GM12878 (cell line): ENCODE measurements at regions not wholly inside any gene's neighbourhood (a gene's known extent, or its start where the extent isn't known, plus 50 kb on each side); places are given as distances from the start of the nearest gene placed in this dataset.
A peak's percentile ranks its signal among the peaks of the same experiment; 100 is the strongest.

ENCODE experiments used
- CREB1 ChIP-seq: IDR thresholded peaks from 2 replicates; pipeline ENCODE4 v1.6.1; 2012; ENCODE audit warnings: low read depth, mild to moderate bottlenecking, inconsistent platforms
- EED ChIP-seq: sonication (generic); IDR thresholded peaks from 2 replicates; pipeline ENCODE4 v1.6.1; 2016; ENCODE audit warnings: antibody characterized with exemption, low read depth
- EGR1 ChIP-seq, 2 experiments: IDR thresholded peaks; 1 replicate in 1 of 2; 2 replicates in 1 of 2; pipeline ENCODE4 v1.6.1; 2011 to 2012; ENCODE audit warnings: low read depth in 2 of 2, low read length in 2 of 2, borderline replicate concordance in 1 of 2, mild to moderate bottlenecking in 1 of 2, moderate library complexity in 1 of 2
- POLR2A ChIP-seq: IDR thresholded peaks from 2 replicates; pipeline ENCODE4 v1.6.1; 2011; ENCODE audit warnings: low read depth, mild to moderate bottlenecking, low read length
- POLR2AphosphoS5 ChIP-seq: IDR thresholded peaks from 2 replicates; pipeline ENCODE4 v1.6.1; 2011; ENCODE audit warnings: mild to moderate bottlenecking, low read length, inconsistent platforms
- RELA ChIP-seq: fragments of 450-650 bp; IDR thresholded peaks from 2 replicates; pipeline ENCODE4 v1.8.0; 2014; ENCODE audit warnings: borderline replicate concordance; ENCODE audit not compliant: partially characterized antibody
- YBX1 ChIP-seq: fragments of 450-650 bp; IDR thresholded peaks from 2 replicates; pipeline ENCODE4 v1.6.1; 2016; ENCODE audit warnings: antibody characterized with exemption
- ZNF274 ChIP-seq: IDR thresholded peaks from one replicate; pipeline ENCODE4 v1.8.0; 2011; ENCODE audit not compliant: insufficient read length, insufficient read depth
- TF ChIP-seq, protein P1 (sequence below), 3 experiments: IDR thresholded peaks in 2 of 3; conservative IDR thresholded peaks in 1 of 3; 2 replicates each; pipeline ENCODE4 v1.5.1; 2011; ENCODE audit warnings: low read depth in 3 of 3, low read length in 3 of 3, mild to moderate bottlenecking in 3 of 3, control low read depth in 2 of 3, moderate library complexity in 2 of 3, inconsistent platforms in 1 of 3, mixed read lengths in 1 of 3; ENCODE audit not compliant: control insufficient read depth in 2 of 3, insufficient read depth in 1 of 3; ENCODE audit errors: extremely low read depth in 1 of 3
- TF ChIP-seq, protein P2 (sequence below): fragments of 450-650 bp; IDR thresholded peaks from 2 replicates; pipeline ENCODE4 v1.6.1; 2017; ENCODE audit warnings: antibody characterized with exemption, mild to moderate bottlenecking, moderate library complexity
- TF ChIP-seq, protein P3 (sequence below): IDR thresholded peaks from 2 replicates; pipeline ENCODE4 v1.6.1; 2011; ENCODE audit warnings: mild to moderate bottlenecking, low read depth, low read length, moderate library complexity; ENCODE audit not compliant: insufficient replicate concordance

DNA sequence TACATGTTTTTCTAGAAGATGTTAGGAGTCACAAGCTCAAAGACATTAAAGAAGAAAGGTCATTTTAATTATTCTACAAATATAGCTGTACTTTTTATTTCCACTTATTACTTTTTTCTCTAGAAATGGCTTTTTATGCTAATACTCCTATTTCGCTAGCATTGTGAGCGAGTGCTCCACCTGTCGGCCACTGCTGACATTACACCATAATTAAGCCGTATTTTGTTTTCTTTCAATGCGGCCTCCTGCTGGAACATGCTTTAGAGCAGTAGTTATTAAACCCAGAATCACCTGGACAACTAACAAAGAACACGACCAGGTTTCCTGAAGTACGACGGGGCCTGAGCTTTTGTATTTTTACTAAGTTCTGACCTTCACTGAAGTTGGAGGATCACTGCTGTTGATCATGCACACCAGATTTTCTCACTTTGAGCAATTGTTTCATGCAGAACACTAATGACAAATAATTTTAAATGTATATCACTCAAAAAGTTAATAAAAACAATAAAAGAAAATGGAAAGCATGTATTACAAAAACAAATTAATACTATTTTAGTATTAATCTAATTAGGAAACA, 74.1 kb upstream of the PAK5 start:
- TF ChIP-seq EGR1 (IDR thresholded peaks at IDR 0.05; ENCODE audit: borderline replicate concordance in 1 of 2, low read depth in 2 of 2, low read length in 2 of 2): no peak
- no peak for TF ChIP-seq POLR2A
- TF ChIP-seq, protein P1, sequence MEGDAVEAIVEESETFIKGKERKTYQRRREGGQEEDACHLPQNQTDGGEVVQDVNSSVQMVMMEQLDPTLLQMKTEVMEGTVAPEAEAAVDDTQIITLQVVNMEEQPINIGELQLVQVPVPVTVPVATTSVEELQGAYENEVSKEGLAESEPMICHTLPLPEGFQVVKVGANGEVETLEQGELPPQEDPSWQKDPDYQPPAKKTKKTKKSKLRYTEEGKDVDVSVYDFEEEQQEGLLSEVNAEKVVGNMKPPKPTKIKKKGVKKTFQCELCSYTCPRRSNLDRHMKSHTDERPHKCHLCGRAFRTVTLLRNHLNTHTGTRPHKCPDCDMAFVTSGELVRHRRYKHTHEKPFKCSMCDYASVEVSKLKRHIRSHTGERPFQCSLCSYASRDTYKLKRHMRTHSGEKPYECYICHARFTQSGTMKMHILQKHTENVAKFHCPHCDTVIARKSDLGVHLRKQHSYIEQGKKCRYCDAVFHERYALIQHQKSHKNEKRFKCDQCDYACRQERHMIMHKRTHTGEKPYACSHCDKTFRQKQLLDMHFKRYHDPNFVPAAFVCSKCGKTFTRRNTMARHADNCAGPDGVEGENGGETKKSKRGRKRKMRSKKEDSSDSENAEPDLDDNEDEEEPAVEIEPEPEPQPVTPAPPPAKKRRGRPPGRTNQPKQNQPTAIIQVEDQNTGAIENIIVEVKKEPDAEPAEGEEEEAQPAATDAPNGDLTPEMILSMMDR (IDR thresholded peaks at IDR 0.05 in 2 of 3, conservative IDR thresholded peaks at IDR 0.05 in 1 of 3; ENCODE audit: control insufficient read depth in 2 of 3, extremely low read depth in 1 of 3, insufficient read depth in 1 of 3, low read depth in 3 of 3, low read length in 3 of 3): peak; percentile 70 to 79 (median 74)
- TF ChIP-seq EED: no peak
- no peak for TF ChIP-seq RELA
- no peak for TF ChIP-seq POLR2AphosphoS5
- no peak for TF ChIP-seq ZNF274
- TF ChIP-seq, protein P2, sequence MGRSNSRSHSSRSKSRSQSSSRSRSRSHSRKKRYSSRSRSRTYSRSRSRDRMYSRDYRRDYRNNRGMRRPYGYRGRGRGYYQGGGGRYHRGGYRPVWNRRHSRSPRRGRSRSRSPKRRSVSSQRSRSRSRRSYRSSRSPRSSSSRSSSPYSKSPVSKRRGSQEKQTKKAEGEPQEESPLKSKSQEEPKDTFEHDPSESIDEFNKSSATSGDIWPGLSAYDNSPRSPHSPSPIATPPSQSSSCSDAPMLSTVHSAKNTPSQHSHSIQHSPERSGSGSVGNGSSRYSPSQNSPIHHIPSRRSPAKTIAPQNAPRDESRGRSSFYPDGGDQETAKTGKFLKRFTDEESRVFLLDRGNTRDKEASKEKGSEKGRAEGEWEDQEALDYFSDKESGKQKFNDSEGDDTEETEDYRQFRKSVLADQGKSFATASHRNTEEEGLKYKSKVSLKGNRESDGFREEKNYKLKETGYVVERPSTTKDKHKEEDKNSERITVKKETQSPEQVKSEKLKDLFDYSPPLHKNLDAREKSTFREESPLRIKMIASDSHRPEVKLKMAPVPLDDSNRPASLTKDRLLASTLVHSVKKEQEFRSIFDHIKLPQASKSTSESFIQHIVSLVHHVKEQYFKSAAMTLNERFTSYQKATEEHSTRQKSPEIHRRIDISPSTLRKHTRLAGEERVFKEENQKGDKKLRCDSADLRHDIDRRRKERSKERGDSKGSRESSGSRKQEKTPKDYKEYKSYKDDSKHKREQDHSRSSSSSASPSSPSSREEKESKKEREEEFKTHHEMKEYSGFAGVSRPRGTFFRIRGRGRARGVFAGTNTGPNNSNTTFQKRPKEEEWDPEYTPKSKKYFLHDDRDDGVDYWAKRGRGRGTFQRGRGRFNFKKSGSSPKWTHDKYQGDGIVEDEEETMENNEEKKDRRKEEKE: no peak
- TF ChIP-seq, protein P3, sequence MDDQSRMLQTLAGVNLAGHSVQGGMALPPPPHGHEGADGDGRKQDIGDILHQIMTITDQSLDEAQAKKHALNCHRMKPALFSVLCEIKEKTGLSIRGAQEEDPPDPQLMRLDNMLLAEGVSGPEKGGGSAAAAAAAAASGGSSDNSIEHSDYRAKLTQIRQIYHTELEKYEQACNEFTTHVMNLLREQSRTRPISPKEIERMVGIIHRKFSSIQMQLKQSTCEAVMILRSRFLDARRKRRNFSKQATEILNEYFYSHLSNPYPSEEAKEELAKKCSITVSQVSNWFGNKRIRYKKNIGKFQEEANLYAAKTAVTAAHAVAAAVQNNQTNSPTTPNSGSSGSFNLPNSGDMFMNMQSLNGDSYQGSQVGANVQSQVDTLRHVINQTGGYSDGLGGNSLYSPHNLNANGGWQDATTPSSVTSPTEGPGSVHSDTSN: no peak
- TF ChIP-seq YBX1: no peak
- no peak for TF ChIP-seq CREB1
